Glomerular endothelial cell (primary cell): ENCODE measurements at regions not wholly inside any gene's neighbourhood (a gene's known extent, or its start where the extent isn't known, plus 50 kb on each side); places are given as distances from the start of the nearest gene placed in this dataset.
"Not testable (repeated sequence)": the region's sequence is repeated elsewhere in the genome, so short reads cannot be mapped to it uniquely, and the experiment has no call there.

Experiments
- DNase-seq: peaks from one replicate; pipeline ENCODE4 v3.0.0-alpha.2; 2011; ENCODE audit warnings: low read depth, low spot score; ENCODE audit errors: extremely low read depth

- DNase-seq: no peak
Observed at GRCh38 chr2:8506746-8507145, 175.1 kb upstream of the ID2 start.

GRCh38 chr2:8508766-8509165, 173.1 kb upstream of the ID2 start:
- DNase-seq: no peak

- no peak for DNase-seq
Observed at GRCh38 chr2:8509621-8510020, 172.2 kb upstream of the ID2 start.

- not testable (repeated sequence) for DNase-seq
Observed at GRCh38 chr2:8510055-8510454, 171.8 kb upstream of the ID2 start.

- DNase-seq: no peak
Observed at GRCh38 chr2:8510519-8510918, 171.3 kb upstream of the ID2 start.

GRCh38 chr2:8511868-8512612, 169.8 kb upstream of the ID2 start:
- no peak for DNase-seq

- DNase-seq: no peak
Observed at GRCh38 chr2:8513601-8514273, 168.1 kb upstream of the ID2 start.

- DNase-seq: no peak
Observed at GRCh38 chr2:8514274-8514662, 167.6 kb upstream of the ID2 start.

- DNase-seq: no peak
Observed at GRCh38 chr2:8514796-8515758, 166.8 kb upstream of the ID2 start.

- DNase-seq: no peak
Observed at GRCh38 chr2:8515864-8516533, 165.9 kb upstream of the ID2 start.

GRCh38 chr2:8517850-8518498, 163.9 kb upstream of the ID2 start:
- DNase-seq: no peak

- no peak for DNase-seq
Observed at GRCh38 chr2:8518979-8519668, 162.7 kb upstream of the ID2 start.

GRCh38 chr2:8520791-8521344, 161.0 kb upstream of the ID2 start:
- no peak for DNase-seq

- no peak for DNase-seq
Observed at GRCh38 chr2:8522687-8523086, 159.2 kb upstream of the ID2 start.

- no peak for DNase-seq
Observed at GRCh38 chr2:8524388-8524787, 157.5 kb upstream of the ID2 start.

GRCh38 chr2:8524823-8525222, 157.0 kb upstream of the ID2 start:
- no peak for DNase-seq

- DNase-seq: no peak
Observed at GRCh38 chr2:8525236-8525581, 156.6 kb upstream of the ID2 start.

- no peak for DNase-seq
Observed at GRCh38 chr2:8525582-8526402, 156.1 kb upstream of the ID2 start.

GRCh38 chr2:8526403-8526696, 155.5 kb upstream of the ID2 start:
- DNase-seq: no peak
